Spleen (tissue), 7 donors: ENCODE measurements at regions not wholly inside any gene's neighbourhood (a gene's known extent, or its start where the extent isn't known, plus 50 kb on each side); places are given as distances from the start of the nearest gene placed in this dataset.

Experiments used
- POLR2A ChIP-seq, 3 donors: fragments of 450-650 bp; IDR thresholded peaks; one replicate each; pipeline ENCODE4 v1.5.1; 2017; ENCODE audit warnings: antibody characterized with exemption in 3 of 3, mild to moderate bottlenecking in 1 of 3
- POLR2AphosphoS5 ChIP-seq, 3 donors: sonication (generic); formaldehyde crosslinking; IDR thresholded peaks; one replicate each; pipeline ENCODE4 v1.5.1; 2017; ENCODE audit warnings: antibody characterized with exemption in 3 of 3
- TF ChIP-seq, protein P1 (sequence below), 11 experiments: fragments of 200-600 bp in 7 of 11; fragments of 450-650 bp in 4 of 11; sonication (generic) in 4 of 11; IDR thresholded peaks in 8 of 11; conservative IDR thresholded peaks in 3 of 11; 1 replicate in 7 of 11; 2 replicates in 4 of 11; pipeline versions ENCODE4 v1.4.0 to v1.8.0; 2016 to 2021; ENCODE audit warnings: antibody characterized with exemption in 11 of 11, inconsistent platforms in 4 of 11, mild to moderate bottlenecking in 1 of 11
- donor health status: DM: no; HTN: no; CAD: no; lungs with moderate emphysema.
- donor health status: DM: no; HTN: no; CAD: no.
- donor health status: DM: no; HTN: no; CAD: no.

GRCh38 chr20:63112491-63113219 lies 103.3 kb downstream of the YTHDF1 start:
- TF ChIP-seq POLR2AphosphoS5 (IDR thresholded peaks at IDR 0.05) (no peak), POLR2A (IDR thresholded peaks at IDR 0.05) (no peak)
- TF ChIP-seq, protein P1, sequence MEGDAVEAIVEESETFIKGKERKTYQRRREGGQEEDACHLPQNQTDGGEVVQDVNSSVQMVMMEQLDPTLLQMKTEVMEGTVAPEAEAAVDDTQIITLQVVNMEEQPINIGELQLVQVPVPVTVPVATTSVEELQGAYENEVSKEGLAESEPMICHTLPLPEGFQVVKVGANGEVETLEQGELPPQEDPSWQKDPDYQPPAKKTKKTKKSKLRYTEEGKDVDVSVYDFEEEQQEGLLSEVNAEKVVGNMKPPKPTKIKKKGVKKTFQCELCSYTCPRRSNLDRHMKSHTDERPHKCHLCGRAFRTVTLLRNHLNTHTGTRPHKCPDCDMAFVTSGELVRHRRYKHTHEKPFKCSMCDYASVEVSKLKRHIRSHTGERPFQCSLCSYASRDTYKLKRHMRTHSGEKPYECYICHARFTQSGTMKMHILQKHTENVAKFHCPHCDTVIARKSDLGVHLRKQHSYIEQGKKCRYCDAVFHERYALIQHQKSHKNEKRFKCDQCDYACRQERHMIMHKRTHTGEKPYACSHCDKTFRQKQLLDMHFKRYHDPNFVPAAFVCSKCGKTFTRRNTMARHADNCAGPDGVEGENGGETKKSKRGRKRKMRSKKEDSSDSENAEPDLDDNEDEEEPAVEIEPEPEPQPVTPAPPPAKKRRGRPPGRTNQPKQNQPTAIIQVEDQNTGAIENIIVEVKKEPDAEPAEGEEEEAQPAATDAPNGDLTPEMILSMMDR (IDR thresholded peaks at IDR 0.05 in 8 of 11, conservative IDR thresholded peaks at IDR 0.05 in 3 of 11): no peak
